CD14-positive monocyte (primary cell): ENCODE measurements at regions not wholly inside any gene's neighbourhood (a gene's known extent, or its start where the extent isn't known, plus 50 kb on each side); places are given as distances from the start of the nearest gene placed in this dataset.

Experiments used
- DNase-seq, 3 donors: peaks; one replicate each; pipeline ENCODE4 v3.0.0-alpha.2; 2011 to 2022
- H2AFZ ChIP-seq: 2 replicates; pipeline ENCODE4 v1.6.0; 2012; ENCODE audit warnings: mild to moderate bottlenecking, low read depth, low read length, inconsistent platforms; ENCODE audit not compliant: insufficient read depth, poor library complexity, severe bottlenecking
- H3K27ac ChIP-seq, 2 donors: 1 replicate in 1 of 2; 2 replicates in 1 of 2; pipeline ENCODE4 v1.5.1; 2012 to 2013; ENCODE audit warnings: low read length in 2 of 2, control low read depth in 1 of 2, inconsistent platforms in 1 of 2, low read depth in 1 of 2, mild to moderate bottlenecking in 1 of 2
- H3K27me3 ChIP-seq, 2 donors: one replicate each; pipeline versions ENCODE4 v1.6.0 to v1.6.1; 2011 to 2013; ENCODE audit warnings: low read length in 2 of 2; ENCODE audit not compliant: control insufficient read depth in 2 of 2, insufficient read depth in 2 of 2
- H3K36me3 ChIP-seq, 2 donors: replicated peaks in 1 of 2; 1 replicate in 1 of 2; 2 replicates in 1 of 2; pipeline versions ENCODE4 v1.5.1 to v1.6.1; 2012 to 2013; ENCODE audit warnings: low read length in 2 of 2, control low read depth in 1 of 2, inconsistent platforms in 1 of 2, mild to moderate bottlenecking in 1 of 2; ENCODE audit not compliant: insufficient read depth in 2 of 2, control insufficient read depth in 1 of 2
- H3K4me1 ChIP-seq, 2 donors: 1 replicate in 1 of 2; 2 replicates in 1 of 2; pipeline versions ENCODE4 v1.5.1 to v1.6.1; 2012 to 2013; ENCODE audit warnings: low read length in 2 of 2, control low read depth in 1 of 2, inconsistent platforms in 1 of 2, mild to moderate bottlenecking in 1 of 2, moderate library complexity in 1 of 2; ENCODE audit not compliant: insufficient read depth in 2 of 2, control insufficient read depth in 1 of 2
- H3K4me2 ChIP-seq: replicated peaks from 2 replicates; pipeline ENCODE3; 2012; ENCODE audit warnings: low read length, moderate library complexity, mild to moderate bottlenecking; ENCODE audit not compliant: poor library complexity, severe bottlenecking; ENCODE audit errors: extremely low read depth
- H3K4me3 ChIP-seq, 3 experiments: fragments of 200-600 bp in 1 of 3; sonication (generic) in 1 of 3; replicated peaks in 1 of 3; 1 replicate in 2 of 3; 2 replicates in 1 of 3; pipeline ENCODE4 v1.5.1; 2011 to 2013; ENCODE audit warnings: low read length in 3 of 3, mild to moderate bottlenecking in 3 of 3, control low read depth in 2 of 3, low read depth in 2 of 3, inconsistent platforms in 1 of 3, moderate library complexity in 1 of 3
- H3K79me2 ChIP-seq: 2 replicates; pipeline ENCODE4 v1.6.0; 2012; ENCODE audit warnings: mild to moderate bottlenecking, control low read depth, inconsistent platforms, low read length, moderate library complexity; ENCODE audit not compliant: insufficient read depth
- H3K9ac ChIP-seq: 2 replicates; pipeline ENCODE4 v1.6.0; 2017; ENCODE audit warnings: low read length, mild to moderate bottlenecking; ENCODE audit not compliant: insufficient read depth, poor library complexity, severe bottlenecking
- H3K9me3 ChIP-seq, 2 donors: replicated peaks in 1 of 2; 1 replicate in 1 of 2; 2 replicates in 1 of 2; pipeline versions ENCODE4 v1.5.1 to v1.6.1; 2012 to 2013; ENCODE audit warnings: low read length in 2 of 2, control low read depth in 1 of 2; ENCODE audit not compliant: control insufficient read depth in 1 of 2, insufficient read depth in 1 of 2
- H4K20me1 ChIP-seq: 2 replicates; pipeline ENCODE4 v1.6.0; 2012; ENCODE audit warnings: mild to moderate bottlenecking, low read length, control low read depth, moderate library complexity; ENCODE audit not compliant: insufficient read depth
- H3K27ac Mint-ChIP-seq, 7 donors: one replicate each; pipeline ENCODE4 v1.8.0; 2020; ENCODE audit warnings: mild to moderate bottlenecking in 7 of 7, mixed read lengths in 7 of 7, moderate library complexity in 6 of 7, inconsistent platforms in 2 of 7
- H3K27me3 Mint-ChIP-seq, 3 donors: one replicate each; pipeline ENCODE4 v1.8.0; 2021 to 2022; ENCODE audit warnings: low read depth in 3 of 3, mild to moderate bottlenecking in 3 of 3, mixed read lengths in 3 of 3, moderate library complexity in 3 of 3, inconsistent platforms in 1 of 3
- H3K36me3 Mint-ChIP-seq, 2 donors: one replicate each; pipeline ENCODE4 v1.8.0; 2020; ENCODE audit warnings: mixed read lengths in 2 of 2, inconsistent platforms in 1 of 2, mild to moderate bottlenecking in 1 of 2
- H3K4me1 Mint-ChIP-seq: one replicate; pipeline ENCODE4 v1.8.0; 2020; ENCODE audit warnings: mild to moderate bottlenecking, mixed read lengths
- H3K4me3 Mint-ChIP-seq, 2 donors: one replicate each; pipeline ENCODE4 v1.8.0; 2020; ENCODE audit warnings: mild to moderate bottlenecking in 2 of 2, mixed read lengths in 2 of 2, moderate library complexity in 1 of 2
- H3K9me3 Mint-ChIP-seq, 7 donors: one replicate each; pipeline ENCODE4 v1.8.0; 2020 to 2022; ENCODE audit warnings: mixed read lengths in 7 of 7, mild to moderate bottlenecking in 6 of 7, moderate library complexity in 6 of 7, inconsistent platforms in 2 of 7
- WGBS: methylation state at CpG from one replicate; pipeline ENCODE4 v1.1.5; 2013; ENCODE audit warnings: missing lambda C conversion rate; ENCODE audit not compliant: insufficient coverage; 5-methylcytosine and 5-hydroxymethylcytosine counted together
- intact Hi-C, 2 donors: fragments of 100-400 bp; cut with micrococcal nuclease; formaldehyde crosslinking; loops; one replicate each; pipeline versions ENCODE4 v1.15.0 to v1.15.1; 2023
- TF ChIP-seq, protein P1 (sequence below): fragments of 200-600 bp; IDR thresholded peaks from one replicate; pipeline ENCODE4 v1.8.0; 2022; ENCODE audit warnings: antibody characterized with exemption, mild to moderate bottlenecking

DNA sequence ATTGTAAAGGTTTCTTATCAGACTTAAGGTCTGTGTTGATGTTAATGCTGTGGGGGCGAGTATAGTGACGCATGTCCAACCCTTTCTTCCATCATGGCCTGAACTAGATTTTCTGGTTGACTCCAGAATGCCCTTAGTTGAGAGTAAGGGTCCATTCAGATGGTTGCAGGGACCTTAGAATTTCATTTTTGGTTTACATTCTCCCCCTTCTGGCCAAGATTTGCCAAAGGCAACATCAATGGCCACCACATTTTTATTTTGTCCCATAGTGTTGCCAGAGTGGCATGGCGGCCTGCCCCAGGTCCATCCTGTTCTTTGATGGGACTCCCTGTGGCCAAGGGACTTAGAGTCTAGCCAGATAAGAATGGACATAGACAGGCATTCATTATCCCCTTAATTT is 368.5 kb downstream of the GPM6A start:
- H3K4me3 Mint-ChIP-seq, result no peak overlapping the region
- no CpG with 5 or more reads among the region's 3 CpGs for WGBS

DNA sequence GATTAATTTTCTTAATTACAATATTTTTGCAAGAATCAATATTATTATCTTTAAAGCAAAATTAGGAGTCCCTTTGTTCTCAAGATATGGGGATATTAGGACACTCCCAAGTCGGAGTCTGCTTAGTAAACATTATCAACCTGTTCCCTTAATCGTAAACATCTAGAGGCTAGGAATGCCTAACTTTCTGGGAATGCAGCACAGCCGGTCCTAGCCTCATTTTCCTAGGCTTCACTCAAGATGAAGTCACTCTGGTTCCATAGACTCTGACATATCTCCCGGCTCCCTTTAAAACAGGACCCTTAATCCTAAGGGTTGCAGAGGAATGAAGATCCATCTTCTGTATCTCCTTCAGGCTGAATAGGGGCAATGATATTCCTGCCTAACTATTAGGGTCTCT is 367.6 kb downstream of the GPM6A start:
- H3K9me3 ChIP-seq, result no peaks in the 10 kb centered on the region
- H3K27ac ChIP-seq, result no peak overlapping the region
- Mint-ChIP-seq H3K36me3 (no peaks in the 10 kb centered on the region), H3K4me3 (no peak overlapping the region), H3K9me3 (peaks cover 0 to 3% (median 0%) of the 10 kb centered on the region in 7 donors), H3K27ac (no peak overlapping the region), H3K4me1 (no peaks in the 10 kb centered on the region), H3K27me3 (peaks cover 0 to 2% (median 0%) of the 10 kb centered on the region in 3 donors)
- no peak overlapping the region for H3K4me3 ChIP-seq
- DNase-seq, result no peak
- H2AFZ ChIP-seq, result no peak overlapping the region
- no peaks in the 10 kb centered on the region for H3K4me1 ChIP-seq
- intact Hi-C loops, result no loop called here
- H3K4me2 ChIP-seq, result no peak overlapping the region
- no peaks in the 10 kb centered on the region for H3K36me3 ChIP-seq
- no peak overlapping the region for H3K9ac ChIP-seq
- no peaks in the 10 kb centered on the region for H3K79me2 ChIP-seq
- H4K20me1 ChIP-seq, result no peaks in the 10 kb centered on the region
- H3K27me3 ChIP-seq, result no peaks in the 10 kb centered on the region
- WGBS, result 100% methylated on average over 1 of the region's 4 CpGs
- TF ChIP-seq, protein P1, sequence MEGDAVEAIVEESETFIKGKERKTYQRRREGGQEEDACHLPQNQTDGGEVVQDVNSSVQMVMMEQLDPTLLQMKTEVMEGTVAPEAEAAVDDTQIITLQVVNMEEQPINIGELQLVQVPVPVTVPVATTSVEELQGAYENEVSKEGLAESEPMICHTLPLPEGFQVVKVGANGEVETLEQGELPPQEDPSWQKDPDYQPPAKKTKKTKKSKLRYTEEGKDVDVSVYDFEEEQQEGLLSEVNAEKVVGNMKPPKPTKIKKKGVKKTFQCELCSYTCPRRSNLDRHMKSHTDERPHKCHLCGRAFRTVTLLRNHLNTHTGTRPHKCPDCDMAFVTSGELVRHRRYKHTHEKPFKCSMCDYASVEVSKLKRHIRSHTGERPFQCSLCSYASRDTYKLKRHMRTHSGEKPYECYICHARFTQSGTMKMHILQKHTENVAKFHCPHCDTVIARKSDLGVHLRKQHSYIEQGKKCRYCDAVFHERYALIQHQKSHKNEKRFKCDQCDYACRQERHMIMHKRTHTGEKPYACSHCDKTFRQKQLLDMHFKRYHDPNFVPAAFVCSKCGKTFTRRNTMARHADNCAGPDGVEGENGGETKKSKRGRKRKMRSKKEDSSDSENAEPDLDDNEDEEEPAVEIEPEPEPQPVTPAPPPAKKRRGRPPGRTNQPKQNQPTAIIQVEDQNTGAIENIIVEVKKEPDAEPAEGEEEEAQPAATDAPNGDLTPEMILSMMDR, result no peak

More for the DNA sequence above, 368.5 kb downstream of the GPM6A start:
- H3K36me3 ChIP-seq, result no peaks in the 10 kb centered on the region
- no peaks in the 10 kb centered on the region for H3K9me3 ChIP-seq
- no peak overlapping the region for H3K4me3 ChIP-seq
- Mint-ChIP-seq H3K9me3 (peaks cover 0 to 3% (median 0%) of the 10 kb centered on the region in 7 donors), H3K27ac (no peak overlapping the region), H3K27me3 (peaks cover 0 to 2% (median 0%) of the 10 kb centered on the region in 3 donors), H3K4me1 (no peaks in the 10 kb centered on the region), H3K36me3 (no peaks in the 10 kb centered on the region)
- no peak overlapping the region for H3K4me2 ChIP-seq
- no peaks in the 10 kb centered on the region for H3K4me1 ChIP-seq
- DNase-seq, result no peak
- H4K20me1 ChIP-seq, result no peaks in the 10 kb centered on the region
- intact Hi-C loops, result no loop called here
- TF ChIP-seq, protein P1, result no peak
- H3K27ac ChIP-seq, result no peak overlapping the region
- H2AFZ ChIP-seq, result no peak overlapping the region
- no peaks in the 10 kb centered on the region for H3K79me2 ChIP-seq
- H3K27me3 ChIP-seq, result no peaks in the 10 kb centered on the region
- no peak overlapping the region for H3K9ac ChIP-seq
